K562 (cell line): ENCODE measurements at regions not wholly inside any gene's neighbourhood (a gene's known extent, or its start where the extent isn't known, plus 50 kb on each side); places are given as distances from the start of the nearest gene placed in this dataset.

Experiments used
- ATAC-seq: fragments of 200-7000 bp; cut with Tn5 transposase; 3 replicates; pipeline ENCODE4 v1.9.1; 2020; ENCODE audit warnings: moderate library complexity
- BruUV-seq: library from RNA; stranded (reverse); fragments of 400-500 nt; replicated peaks from 2 replicates; lab custom pipeline; 2021; lab: Mats Ljungman, UMichigan
- CTCF ChIA-PET: fragments of 300-600 bp; formaldehyde crosslinking; extraction: SDS; loops from one replicate; lab custom pipeline; 2021; ENCODE audit warnings: low intra/inter-chr PET ratio; lab: Yijun Ruan, JAX
- POLR2A ChIA-PET: fragments of 300-600, 350-650 bp; sonication (Branson Sonifier 250); formaldehyde crosslinking; extraction: SDS; loops from one replicate; lab custom pipeline; 2021; ENCODE audit warnings: antibody characterized with exemption, inconsistent platforms; lab: Yijun Ruan, JAX
- DNase-seq, 4 experiments: peaks; one replicate each; pipeline versions ENCODE4 v3.0.0 to v3.0.0-alpha.2; 2011 to 2018; ENCODE audit warnings: low spot score in 3 of 4, mixed read lengths in 3 of 4; ENCODE audit errors: extremely low read depth in 1 of 4
- FAIRE-seq: peaks from 2 replicates; lab custom pipeline; 2011; peaks lifted over from hg19 to GRCh38; lab: Jason Lieb, UNC
- H2AFZ ChIP-seq: 2 replicates; pipeline ENCODE4 v1.6.0; 2011; ENCODE audit warnings: low read depth, low read length, control low read depth, inconsistent platforms
- H3K27ac ChIP-seq: fragments of 200-600 bp; 3 replicates; pipeline ENCODE4 v1.8.0; 2011; ENCODE audit warnings: low read depth, mild to moderate bottlenecking, control low read depth, inconsistent platforms, low read length, moderate library complexity, mixed read lengths; ENCODE audit errors: extremely low read depth
- H3K27me3 ChIP-seq, 2 experiments: fragments of 300-600 bp in 1 of 2; 2 replicates in 1 of 2; 3 replicates in 1 of 2; pipeline versions ENCODE4 v1.6.0 to v1.8.0; 2011; ENCODE audit warnings: inconsistent platforms in 2 of 2, low read length in 2 of 2, mild to moderate bottlenecking in 1 of 2, mixed read lengths in 1 of 2, moderate library complexity in 1 of 2; ENCODE audit not compliant: control insufficient read depth in 2 of 2, insufficient read depth in 2 of 2
- H3K36me3 ChIP-seq: fragments of 300-600 bp; 3 replicates; pipeline ENCODE4 v1.8.0; 2011; ENCODE audit warnings: mild to moderate bottlenecking, low read length, inconsistent platforms; ENCODE audit not compliant: control insufficient read depth, insufficient read depth
- H3K4me1 ChIP-seq, 2 experiments: fragments of 200-600 bp in 1 of 2; replicated peaks in 1 of 2; 2 replicates in 1 of 2; 3 replicates in 1 of 2; pipeline versions ENCODE4 v1.5.1 to v1.8.0; 2011; ENCODE audit warnings: inconsistent platforms in 2 of 2, low read length in 2 of 2, mild to moderate bottlenecking in 1 of 2, mixed read lengths in 1 of 2, moderate library complexity in 1 of 2; ENCODE audit not compliant: control insufficient read depth in 2 of 2, insufficient read depth in 2 of 2
- H3K4me2 ChIP-seq: 2 replicates; pipeline ENCODE4 v1.6.1; 2011; ENCODE audit warnings: low read length, control low read depth, inconsistent platforms, mixed read lengths; ENCODE audit not compliant: insufficient read depth
- H3K4me3 ChIP-seq: fragments of 200-600 bp; sonication (generic), shearing (Covaris generic); 2 replicates; pipeline ENCODE4 v1.5.1; 2016; ENCODE audit warnings: control low read depth, inconsistent platforms
- H3K79me2 ChIP-seq: fragments of 200-600 bp; 3 replicates; pipeline ENCODE4 v1.8.0; 2011; ENCODE audit warnings: low read length, inconsistent platforms; ENCODE audit not compliant: control insufficient read depth, insufficient read depth
- H3K9ac ChIP-seq, 2 experiments: 2 replicates each; pipeline versions ENCODE4 v1.6.0 to v1.6.1; 2011; ENCODE audit warnings: low read depth in 2 of 2, low read length in 2 of 2, control low read depth in 1 of 2, inconsistent platforms in 1 of 2, mild to moderate bottlenecking in 1 of 2, mixed read lengths in 1 of 2; ENCODE audit not compliant: insufficient read depth in 1 of 2
- H3K9me1 ChIP-seq: one replicate; pipeline ENCODE4 v1.6.0; 2011; ENCODE audit warnings: inconsistent platforms, mild to moderate bottlenecking, low read length, moderate library complexity; ENCODE audit not compliant: control insufficient read depth, insufficient read depth
- H3K9me3 ChIP-seq: replicated peaks from 2 replicates; pipeline ENCODE4 v1.5.1; 2011; ENCODE audit warnings: low read depth, low read length, inconsistent platforms; ENCODE audit not compliant: control insufficient read depth, insufficient read depth
- H4K20me1 ChIP-seq: replicated peaks from 2 replicates; pipeline ENCODE4 v1.6.1; 2011; ENCODE audit warnings: low read length, inconsistent platforms, mixed read lengths; ENCODE audit not compliant: control insufficient read depth, insufficient read depth
- BRF1 ChIP-seq: IDR thresholded peaks from 3 replicates; pipeline ENCODE4 v1.6.1; 2011; ENCODE audit warnings: borderline replicate concordance, mild to moderate bottlenecking; ENCODE audit not compliant: insufficient read length; ENCODE audit errors: extremely low read depth
- HCFC1 ChIP-seq: IDR thresholded peaks from 2 replicates; pipeline ENCODE4 v1.6.1; 2012; ENCODE audit warnings: low read depth, low read length, improper control_type of control experiment
- IRF9 ChIP-seq: fragments of 450-650 bp; IDR thresholded peaks from 2 replicates; pipeline ENCODE4 v1.6.1; 2016; ENCODE audit warnings: missing biosample characterization, missing genetic modification characterization
- SAFB2 ChIP-seq: fragments of 200-400 bp; formaldehyde crosslinking; IDR thresholded peaks from 2 replicates; pipeline ENCODE4 v1.6.1; 2018; ENCODE audit warnings: borderline replicate concordance, low read length, low read depth, moderate library complexity; ENCODE audit not compliant: severe bottlenecking
- ZBTB5 ChIP-seq: fragments of 450-650 bp; IDR thresholded peaks from 2 replicates; pipeline ENCODE4 v1.6.1; 2017; ENCODE audit warnings: antibody characterized with exemption
- ZNF239 ChIP-seq: fragments of 250-450 bp; sonication (Bioruptor Pico); IDR thresholded peaks from 2 replicates; pipeline ENCODE4 v1.4.0; 2020; ENCODE audit warnings: mild to moderate bottlenecking
- ZNF655 ChIP-seq: fragments of 250-450 bp; sonication (Bioruptor Pico); IDR thresholded peaks from 2 replicates; pipeline ENCODE4 v1.5.0; 2021
- WGBS: fragments of 100-300 bp; shearing (Covaris generic); methylation state at CpG from one replicate; pipeline ENCODE4 v1.1.6; 2016; ENCODE audit warnings: low coverage, mixed read lengths; ENCODE audit not compliant: insufficient coverage; ENCODE audit errors: missing lambda C conversion rate; 5-methylcytosine and 5-hydroxymethylcytosine counted together
- in situ Hi-C: fragments of 300-500 bp; cut with MboI; formaldehyde crosslinking; loops from 4 replicates; pipeline ENCODE4 v1.15.0; 2018; ENCODE audit warnings: inconsistent platforms, mixed read lengths
- intact Hi-C: fragments of 100-400 bp; cut with micrococcal nuclease; formaldehyde crosslinking; loops from 2 replicates; pipeline ENCODE4 v1.14.2; 2022

GRCh38 chr3:101072300-101072699 is 79.1 kb upstream of the ABI3BP start:
- Histone ChIP-seq H3K27me3 (no peaks in the 10 kb centered on the region), H3K4me2 (no peak overlapping the region), H3K36me3 (no peaks in the 10 kb centered on the region), H3K9me3 (no peaks in the 10 kb centered on the region), H3K79me2 (no peaks in the 10 kb centered on the region), H3K9me1 (no peaks in the 10 kb centered on the region), H3K4me3 (no peak overlapping the region), H3K4me1 (no peaks in the 10 kb centered on the region), H4K20me1 (no peaks in the 10 kb centered on the region), H3K9ac (no peak overlapping the region), H2AFZ (no peak overlapping the region), H3K27ac (no peak overlapping the region)
- TF ChIP-seq IRF9 (tag) = no peak
- no peak for TF ChIP-seq SAFB2
- TF ChIP-seq HCFC1 = no peak
- TF ChIP-seq ZNF239 = no peak
- TF ChIP-seq BRF1 = no peak
- no peak for TF ChIP-seq ZNF655 (CRISPR knock-in tag)
- TF ChIP-seq ZBTB5 = no peak
- intact Hi-C loops = loop anchor here (5.0 kb wide), 1 partner anchor 310 kb away; no protein-coding TSS in a partner anchor
- DNase-seq (no peak), ATAC-seq (no peak), FAIRE-seq (no peak)
- WGBS = 53% methylated on average over 4 of the region's 4 CpGs
- CTCF ChIA-PET = interaction anchor here (1.2 kb wide), 1 partner anchor 124 kb away, joined by 4 read pairs; no protein-coding TSS in a partner anchor
- BruUV-seq = no TSS peak
- in situ Hi-C loops = loop anchor here (10.0 kb wide), 1 partner anchor 113 kb away; no protein-coding TSS in a partner anchor
- POLR2A ChIA-PET = no interaction called here
